ENCODE measurements at regions not wholly inside any gene's neighbourhood (a gene's known extent, or its start where the extent isn't known, plus 50 kb on each side); places are given as distances from the start of the nearest gene placed in this dataset.

- Mint-ChIP-seq H3K36me3 (ENCODE audit: low read depth) (no peaks in the 10 kb centered on the region), H3K4me1 (no peaks in the 10 kb centered on the region), H3K4me3 (no peak overlapping the region), H3K9me3 (no peaks in the 10 kb centered on the region), H3K27me3 (peaks cover 4% of the 10 kb centered on the region), H3K27ac (no peak overlapping the region)
- ATAC-seq (ENCODE audit: low read depth) (no peak), DNase-seq (no peak)
- no peak for TF ChIP-seq CTCF (IDR thresholded peaks at IDR 0.05)
- intact Hi-C loops (cut with micrococcal nuclease) = no loop called here
- POLR2A ChIA-PET = no interaction called here
- CTCF ChIA-PET = no interaction called here
Measured at GRCh38 chr5:125874057-125874456, 549.2 kb upstream of the GRAMD2B start.

- no peak overlapping the region for H3K4me3 Mint-ChIP-seq
- ChIA-PET CTCF (no interaction called here), POLR2A (no interaction called here)
- intact Hi-C loops (cut with micrococcal nuclease) = no loop called here
- no peak for TF ChIP-seq CTCF (IDR thresholded peaks at IDR 0.05)
- DNase-seq (no peak), ATAC-seq (ENCODE audit: low read depth) (no peak)
- no peaks in the 10 kb centered on the region for H3K36me3 Mint-ChIP-seq (ENCODE audit: low read depth)
- no peaks in the 10 kb centered on the region for H3K4me1 Mint-ChIP-seq
- H3K27me3 Mint-ChIP-seq = peaks cover 4% of the 10 kb centered on the region
- no peak overlapping the region for H3K27ac Mint-ChIP-seq
- H3K9me3 Mint-ChIP-seq = no peaks in the 10 kb centered on the region
Measured at GRCh38 chr5:125874717-125875116, 548.5 kb upstream of the GRAMD2B start.

- H3K9me3 Mint-ChIP-seq = no peaks in the 10 kb centered on the region
- POLR2A ChIA-PET = no interaction called here
- TF ChIP-seq CTCF (IDR thresholded peaks at IDR 0.05) = no peak
- no peak overlapping the region for H3K27ac Mint-ChIP-seq
- no peak for ATAC-seq (ENCODE audit: low read depth)
- no peak overlapping the region for H3K4me3 Mint-ChIP-seq
- intact Hi-C loops (cut with micrococcal nuclease) = no loop called here
- peaks cover 1% of the 10 kb centered on the region for H3K27me3 Mint-ChIP-seq
- no peaks in the 10 kb centered on the region for H3K36me3 Mint-ChIP-seq (ENCODE audit: low read depth)
- CTCF ChIA-PET = no interaction called here
- no peaks in the 10 kb centered on the region for H3K4me1 Mint-ChIP-seq
- no peak for DNase-seq
Measured at GRCh38 chr5:125877248-125877647, 546.0 kb upstream of the GRAMD2B start.

- peaks cover 3% of the 10 kb centered on the region for H3K27me3 Mint-ChIP-seq
- no peaks in the 10 kb centered on the region for H3K9me3 Mint-ChIP-seq
- ATAC-seq (ENCODE audit: low read depth) (no peak), DNase-seq (no peak)
- no peak for TF ChIP-seq CTCF (IDR thresholded peaks at IDR 0.05)
- H3K4me3 Mint-ChIP-seq = no peak overlapping the region
- CTCF ChIA-PET = interaction anchor here (0.8 kb wide), 1 partner anchor 10 kb away, joined by 3 read pairs; no protein-coding TSS in a partner anchor
- POLR2A ChIA-PET = no interaction called here
- H3K4me1 Mint-ChIP-seq = no peaks in the 10 kb centered on the region
- intact Hi-C loops (cut with micrococcal nuclease) = no loop called here
- H3K27ac Mint-ChIP-seq = no peak overlapping the region
- H3K36me3 Mint-ChIP-seq (ENCODE audit: low read depth) = no peaks in the 10 kb centered on the region
Measured at GRCh38 chr5:125882061-125882460, 541.1 kb upstream of the GRAMD2B start.

GRCh38 chr5:125883223-125883622 lies 540.0 kb upstream of the GRAMD2B start:
- ATAC-seq (ENCODE audit: low read depth) = no peak
- ChIA-PET CTCF (no interaction called here), POLR2A (no interaction called here)
- no peaks in the 10 kb centered on the region for H3K4me1 Mint-ChIP-seq
- no peak for DNase-seq
- H3K27ac Mint-ChIP-seq = no peak overlapping the region
- intact Hi-C loops (cut with micrococcal nuclease) = no loop called here
- no peaks in the 10 kb centered on the region for H3K9me3 Mint-ChIP-seq
- H3K36me3 Mint-ChIP-seq (ENCODE audit: low read depth) = no peaks in the 10 kb centered on the region
- no peak for TF ChIP-seq CTCF (IDR thresholded peaks at IDR 0.05)
- H3K4me3 Mint-ChIP-seq = no peak overlapping the region
- peaks cover 2% of the 10 kb centered on the region for H3K27me3 Mint-ChIP-seq
